CD8-positive, alpha-beta memory T cell (primary cell): ENCODE measurements at regions not wholly inside any gene's neighbourhood (a gene's known extent, or its start where the extent isn't known, plus 50 kb on each side); places are given as distances from the start of the nearest gene placed in this dataset.

Experiments
- CTCF ChIA-PET: fragments of 350-600 bp; sonication (Branson Sonifier 250); formaldehyde crosslinking; loops from one replicate; lab custom pipeline; 2021; ENCODE audit warnings: antibody characterized with exemption; lab: Charles Lee
- POLR2A ChIA-PET: fragments of 350-600 bp; sonication (Branson Sonifier 250); formaldehyde crosslinking; loops from one replicate; lab custom pipeline; 2021; ENCODE audit warnings: antibody characterized with exemption; lab: Charles Lee
- DNase-seq, 5 donors: peaks; one replicate each; pipeline versions ENCODE4 v3.0.0 to v3.0.0-alpha.2; 2020 to 2022; ENCODE audit warnings: mixed read lengths in 1 of 5
- H3K27ac ChIP-seq: one replicate; pipeline ENCODE4 v1.7.0; 2013; ENCODE audit warnings: low read depth, mild to moderate bottlenecking, low read length, moderate library complexity
- H3K27me3 ChIP-seq: 2 replicates; pipeline ENCODE4 v1.7.0; 2013; ENCODE audit warnings: low read length, mild to moderate bottlenecking; ENCODE audit not compliant: insufficient read depth, poor library complexity, severe bottlenecking
- H3K36me3 ChIP-seq: 2 replicates; pipeline ENCODE4 v1.7.0; 2013; ENCODE audit warnings: mild to moderate bottlenecking, low read length, moderate library complexity; ENCODE audit not compliant: insufficient read depth
- H3K4me1 ChIP-seq: 2 replicates; pipeline ENCODE4 v1.7.0; 2013; ENCODE audit warnings: mild to moderate bottlenecking, low read length, moderate library complexity; ENCODE audit not compliant: insufficient read depth
- H3K4me3 ChIP-seq: 2 replicates; pipeline ENCODE4 v1.7.0; 2013; ENCODE audit warnings: mild to moderate bottlenecking, low read length
- H3K9me3 ChIP-seq: 2 replicates; pipeline ENCODE4 v1.7.0; 2013; ENCODE audit warnings: mild to moderate bottlenecking, low read length
- H3K27ac Mint-ChIP-seq, 8 donors: one replicate each; pipeline ENCODE4 v1.8.0; 2020 to 2021; ENCODE audit warnings: mixed read lengths in 8 of 8, mild to moderate bottlenecking in 6 of 8, inconsistent platforms in 3 of 8, moderate library complexity in 3 of 8
- H3K27me3 Mint-ChIP-seq, 2 donors: one replicate each; pipeline ENCODE4 v1.8.0; 2020 to 2021; ENCODE audit warnings: mixed read lengths in 2 of 2, mild to moderate bottlenecking in 1 of 2, moderate library complexity in 1 of 2
- H3K36me3 Mint-ChIP-seq, 3 donors: one replicate each; pipeline ENCODE4 v1.8.0; 2020 to 2021; ENCODE audit warnings: mixed read lengths in 3 of 3, inconsistent platforms in 1 of 3, mild to moderate bottlenecking in 1 of 3
- H3K4me1 Mint-ChIP-seq, 3 donors: one replicate each; pipeline ENCODE4 v1.8.0; 2020 to 2021; ENCODE audit warnings: mixed read lengths in 3 of 3, inconsistent platforms in 1 of 3, mild to moderate bottlenecking in 1 of 3
- H3K4me3 Mint-ChIP-seq, 7 donors: one replicate each; pipeline ENCODE4 v1.8.0; 2020 to 2021; ENCODE audit warnings: mixed read lengths in 7 of 7, mild to moderate bottlenecking in 6 of 7, moderate library complexity in 4 of 7, inconsistent platforms in 2 of 7
- H3K9me3 Mint-ChIP-seq, 5 donors: one replicate each; pipeline ENCODE4 v1.8.0; 2020 to 2022; ENCODE audit warnings: mixed read lengths in 5 of 5, mild to moderate bottlenecking in 3 of 5, moderate library complexity in 2 of 5, inconsistent platforms in 1 of 5

- no peaks in the 10 kb centered on the region for H3K36me3 ChIP-seq
- no peaks in the 10 kb centered on the region for H3K36me3 Mint-ChIP-seq
- H3K4me3 ChIP-seq, result no peak overlapping the region
- peaks cover 0 to 1% of the 10 kb centered on the region in 2 donors for H3K27me3 Mint-ChIP-seq
- DNase-seq, result no peak
- POLR2A ChIA-PET, result no interaction called here
- peaks cover 9 to 25% (median 15%) of the 10 kb centered on the region in 5 donors for H3K9me3 Mint-ChIP-seq
- no peaks in the 10 kb centered on the region for H3K27me3 ChIP-seq
- CTCF ChIA-PET, result no interaction called here
- no peak overlapping the region for H3K4me3 Mint-ChIP-seq
- no peaks in the 10 kb centered on the region for H3K4me1 Mint-ChIP-seq
- H3K9me3 ChIP-seq, result no peaks in the 10 kb centered on the region
- H3K27ac Mint-ChIP-seq, result no peak overlapping the region
- no peaks in the 10 kb centered on the region for H3K4me1 ChIP-seq
- no peak overlapping the region for H3K27ac ChIP-seq
Measured at GRCh38 chr10:107232013-107232412, 67.5 kb upstream of the SORCS1 start.

GRCh38 chr10:107230887-107231286 is 66.4 kb upstream of the SORCS1 start:
- no peaks in the 10 kb centered on the region for H3K36me3 ChIP-seq
- no peaks in the 10 kb centered on the region for H3K4me1 ChIP-seq
- Mint-ChIP-seq H3K36me3 (no peaks in the 10 kb centered on the region), H3K27ac (no peak overlapping the region), H3K4me1 (no peaks in the 10 kb centered on the region), H3K9me3 (peaks cover 8 to 25% (median 15%) of the 10 kb centered on the region in 5 donors), H3K4me3 (no peak overlapping the region), H3K27me3 (peaks cover 0 to 1% of the 10 kb centered on the region in 2 donors)
- no peak overlapping the region for H3K4me3 ChIP-seq
- no peak overlapping the region for H3K27ac ChIP-seq
- no peaks in the 10 kb centered on the region for H3K9me3 ChIP-seq
- POLR2A ChIA-PET, result no interaction called here
- no peaks in the 10 kb centered on the region for H3K27me3 ChIP-seq
- no peak for DNase-seq
- CTCF ChIA-PET, result no interaction called here

GRCh38 chr10:107215681-107216080 is 51.2 kb upstream of the SORCS1 start:
- Mint-ChIP-seq H3K36me3 (no peaks in the 10 kb centered on the region), H3K4me1 (no peaks in the 10 kb centered on the region), H3K27ac (no peak overlapping the region), H3K27me3 (no peaks in the 10 kb centered on the region), H3K4me3 (no peak overlapping the region), H3K9me3 (peaks cover 8 to 43% (median 23%) of the 10 kb centered on the region in 5 donors)
- Histone ChIP-seq H3K4me3 (no peak overlapping the region), H3K36me3 (no peaks in the 10 kb centered on the region), H3K9me3 (no peaks in the 10 kb centered on the region), H3K27me3 (no peaks in the 10 kb centered on the region), H3K27ac (no peak overlapping the region), H3K4me1 (no peaks in the 10 kb centered on the region)
- DNase-seq, result no peak
- ChIA-PET CTCF (no interaction called here), POLR2A (no interaction called here)
